ENCODE measurements at regions not wholly inside any gene's neighbourhood (a gene's known extent, or its start where the extent isn't known, plus 50 kb on each side); places are given as distances from the start of the nearest gene placed in this dataset.

- TF ChIP-seq CTCF (IDR thresholded peaks at IDR 0.05 in 4 of 5, conservative IDR thresholded peaks at IDR 0.05 in 1 of 5) = no peak
- no peak for TF ChIP-seq POLR2A (IDR thresholded peaks at IDR 0.05)
Measured at GRCh38 chr5:110267714-110268113, 458.8 kb downstream of the TMEM232 start.
